ENCODE measurements at regions not wholly inside any gene's neighbourhood (a gene's known extent, or its start where the extent isn't known, plus 50 kb on each side); places are given as distances from the start of the nearest gene placed in this dataset.

- DNase-seq (ENCODE audit: low read depth, low spot score), result no peak
Measured at GRCh38 chr6:104325341-104326172, 534.2 kb downstream of the HACE1 start.

- DNase-seq (ENCODE audit: low read depth, low spot score), result no peak
Measured at GRCh38 chr6:104324301-104324700, 535.4 kb downstream of the HACE1 start.

GRCh38 chr6:104322841-104323240 lies 536.9 kb downstream of the HACE1 start:
- DNase-seq (ENCODE audit: low read depth, low spot score), result no peak

GRCh38 chr6:104321301-104321700 lies 538.4 kb downstream of the HACE1 start:
- no peak for DNase-seq (ENCODE audit: low read depth, low spot score)

GRCh38 chr6:104320896-104321295 lies 538.8 kb downstream of the HACE1 start:
- DNase-seq (ENCODE audit: low read depth, low spot score), result no peak

- no peak for DNase-seq (ENCODE audit: low read depth, low spot score)
Measured at GRCh38 chr6:104312851-104313250, 546.9 kb downstream of the HACE1 start.

GRCh38 chr6:104306211-104306610 lies 553.5 kb downstream of the HACE1 start:
- DNase-seq (ENCODE audit: low read depth, low spot score), result no peak

- DNase-seq (ENCODE audit: low read depth, low spot score), result no peak
Measured at GRCh38 chr6:104305206-104305605, 554.5 kb downstream of the HACE1 start.

- DNase-seq (ENCODE audit: low read depth, low spot score), result no peak
Measured at GRCh38 chr6:104301951-104302350, 557.8 kb downstream of the HACE1 start.

- DNase-seq (ENCODE audit: low read depth, low spot score), result no peak
Measured at GRCh38 chr6:104286641-104287040, 573.1 kb downstream of the HACE1 start.

- no peak for DNase-seq (ENCODE audit: low read depth, low spot score)
Measured at GRCh38 chr6:104284872-104285271, 574.8 kb downstream of the HACE1 start.

- no peak for DNase-seq (ENCODE audit: low read depth, low spot score)
Measured at GRCh38 chr6:104282581-104282980, 577.1 kb downstream of the HACE1 start.

GRCh38 chr6:104281370-104281769 lies 578.3 kb downstream of the HACE1 start:
- no peak for DNase-seq (ENCODE audit: low read depth, low spot score)

GRCh38 chr6:104268389-104268788 lies 591.3 kb downstream of the HACE1 start:
- DNase-seq (ENCODE audit: low read depth, low spot score), result no peak

GRCh38 chr6:104266922-104267321 lies 592.8 kb downstream of the HACE1 start:
- DNase-seq (ENCODE audit: low read depth, low spot score), result no peak

GRCh38 chr6:104256646-104257045 lies 603.1 kb downstream of the HACE1 start:
- no peak for DNase-seq (ENCODE audit: low read depth, low spot score)

- DNase-seq (ENCODE audit: low read depth, low spot score), result no peak
Measured at GRCh38 chr6:104253236-104253635, 606.5 kb downstream of the HACE1 start.

GRCh38 chr6:104252276-104252675 lies 607.4 kb downstream of the HACE1 start:
- DNase-seq (ENCODE audit: low read depth, low spot score), result no peak

- no peak for DNase-seq (ENCODE audit: low read depth, low spot score)
Measured at GRCh38 chr6:104251651-104252050, 608.1 kb downstream of the HACE1 start.

- no peak for DNase-seq (ENCODE audit: low read depth, low spot score)
Measured at GRCh38 chr6:104240865-104241264, 618.9 kb downstream of the HACE1 start.

GRCh38 chr6:104239971-104240370 lies 619.7 kb downstream of the HACE1 start:
- no peak for DNase-seq (ENCODE audit: low read depth, low spot score)

GRCh38 chr6:104229057-104229456 lies 630.7 kb downstream of the HACE1 start:
- DNase-seq (ENCODE audit: low read depth, low spot score), result no peak

GRCh38 chr6:104227508-104227907 lies 632.2 kb downstream of the HACE1 start:
- DNase-seq (ENCODE audit: low read depth, low spot score), result no peak

Data from pulmonary artery endothelial cell (primary cell).